GM12878 (cell line): ENCODE measurements at regions not wholly inside any gene's neighbourhood (a gene's known extent, or its start where the extent isn't known, plus 50 kb on each side); places are given as distances from the start of the nearest gene placed in this dataset.

ENCODE experiments used
- FOXM1 ChIP-seq: IDR thresholded peaks from 2 replicates; pipeline ENCODE4 v1.6.1; 2012; ENCODE audit warnings: low read depth, mild to moderate bottlenecking, inconsistent platforms, low read length, moderate library complexity
- ZNF24 ChIP-seq: fragments of 450-650 bp; IDR thresholded peaks from 2 replicates; pipeline ENCODE4 v1.6.1; 2017; ENCODE audit warnings: antibody characterized with exemption, mild to moderate bottlenecking

DNA sequence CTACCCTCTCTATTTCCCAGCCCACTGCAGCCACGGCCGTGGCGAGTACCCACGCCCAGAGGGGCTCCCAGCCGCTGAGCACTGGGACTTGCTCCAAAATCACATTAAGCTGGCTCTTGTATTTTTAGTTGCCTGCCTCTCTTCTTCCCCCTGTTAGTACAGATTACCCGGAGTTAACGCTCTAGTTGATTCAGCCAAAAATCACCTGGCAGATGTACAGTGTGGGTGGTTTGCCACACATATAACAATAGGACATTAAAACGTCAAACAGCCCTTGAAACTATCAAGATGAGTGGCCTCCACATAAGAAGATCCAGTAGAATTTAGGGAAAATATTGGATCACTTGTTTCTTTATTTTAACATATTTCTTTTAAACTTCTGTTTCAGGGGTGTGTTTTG lies 268.8 kb upstream of the PRDM1 start:
- no peak for TF ChIP-seq ZNF24
- no peak for TF ChIP-seq FOXM1
